GM19468 (cell line): ENCODE measurements at regions not wholly inside any gene's neighbourhood (a gene's known extent, or its start where the extent isn't known, plus 50 kb on each side); places are given as distances from the start of the nearest gene placed in this dataset.

Source experiments
- ATAC-seq: cut with Tn5 transposase; IDR thresholded peaks from one replicate; pipeline ENCODE4 v1.9.1; 2021; ENCODE audit warnings: mild to moderate bottlenecking, moderate library complexity, moderate number of reproducible peaks; ENCODE audit not compliant: unreplicated experiment; ENCODE audit errors: extremely low read depth

- no peak for ATAC-seq
Measured at GRCh38 chr6:6880745-6881437, 226.9 kb upstream of the RREB1 start.

DNA sequence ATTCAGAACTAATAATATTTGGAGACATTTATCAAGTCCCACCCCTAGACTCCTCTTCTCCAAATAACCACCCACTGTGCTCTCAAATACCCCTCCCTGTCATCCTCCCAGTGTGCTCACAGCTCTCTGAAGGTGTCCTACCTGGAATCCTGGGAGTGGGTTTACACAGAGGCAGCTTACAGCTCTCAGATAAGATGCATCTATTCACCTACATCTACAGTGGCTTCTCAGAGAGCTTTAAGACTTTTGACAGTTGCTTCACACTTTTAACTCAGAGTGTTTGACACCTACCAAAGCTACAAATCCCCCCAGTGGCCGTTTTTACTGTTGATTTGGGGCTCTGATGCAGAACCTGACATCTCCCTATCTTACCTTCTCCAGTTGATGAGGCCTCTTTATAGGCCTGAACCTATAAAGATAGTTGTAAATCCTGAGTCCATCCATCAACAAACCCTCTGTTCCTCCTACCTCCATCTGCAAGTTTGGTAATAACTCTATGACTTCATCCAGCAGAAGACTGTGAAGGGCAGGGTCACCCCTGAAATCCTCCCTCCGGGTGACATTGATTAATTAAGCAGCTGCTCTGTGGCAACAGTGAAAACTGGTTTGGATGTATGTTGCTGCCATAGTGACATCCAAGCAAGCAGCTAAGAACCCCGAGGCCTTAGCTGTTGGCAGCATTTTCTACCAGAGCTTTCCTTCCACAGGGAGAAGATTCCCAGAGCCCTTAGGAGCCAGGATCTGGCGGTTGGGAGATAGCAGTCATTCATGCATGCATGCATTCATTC, 226.1 kb upstream of the RREB1 start:
- no peak for ATAC-seq

- ATAC-seq, result no peak
Measured at GRCh38 chr6:6882592-6882991, 225.2 kb upstream of the RREB1 start.

DNA sequence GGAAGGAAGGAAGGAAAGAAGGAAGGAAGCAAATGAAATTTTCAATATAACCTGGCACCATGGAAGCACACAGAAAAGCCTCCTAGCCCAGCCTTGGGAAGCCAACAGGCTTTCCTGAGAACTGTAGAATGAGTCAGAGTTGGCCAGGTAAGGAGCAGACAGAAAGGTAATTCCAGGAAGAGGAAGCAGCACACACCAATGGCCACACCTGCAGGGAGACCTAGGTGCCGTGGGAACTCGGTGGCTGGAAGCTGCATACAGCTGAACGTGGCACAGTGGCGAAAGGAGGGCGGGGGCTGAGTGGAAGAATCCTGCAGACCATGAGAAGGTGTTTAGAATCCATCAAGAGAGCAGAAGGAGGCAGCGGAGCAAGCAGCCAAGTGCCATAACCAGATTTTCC, 224.8 kb upstream of the RREB1 start:
- no peak for ATAC-seq

DNA sequence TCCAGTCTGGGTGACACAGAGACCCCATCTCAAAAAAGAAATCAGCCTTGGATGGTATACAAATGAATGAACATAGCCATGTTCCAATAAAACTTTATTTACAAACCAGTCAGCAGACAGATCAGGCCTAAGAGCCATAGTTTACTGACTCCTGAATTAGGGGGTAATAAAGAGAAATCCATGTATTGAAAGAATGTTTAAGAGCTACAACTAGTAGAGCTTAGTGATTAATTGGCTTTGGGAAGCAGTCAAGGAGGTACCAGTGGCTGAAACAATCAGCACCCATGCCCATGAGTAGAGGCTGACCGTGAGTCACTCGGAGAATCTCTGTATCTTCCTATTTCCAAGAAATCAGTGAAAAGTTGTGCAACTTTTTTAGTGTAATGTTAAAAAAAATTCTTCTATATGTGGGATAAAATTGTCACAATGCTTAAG, 223.6 kb upstream of the RREB1 start:
- no peak for ATAC-seq

DNA sequence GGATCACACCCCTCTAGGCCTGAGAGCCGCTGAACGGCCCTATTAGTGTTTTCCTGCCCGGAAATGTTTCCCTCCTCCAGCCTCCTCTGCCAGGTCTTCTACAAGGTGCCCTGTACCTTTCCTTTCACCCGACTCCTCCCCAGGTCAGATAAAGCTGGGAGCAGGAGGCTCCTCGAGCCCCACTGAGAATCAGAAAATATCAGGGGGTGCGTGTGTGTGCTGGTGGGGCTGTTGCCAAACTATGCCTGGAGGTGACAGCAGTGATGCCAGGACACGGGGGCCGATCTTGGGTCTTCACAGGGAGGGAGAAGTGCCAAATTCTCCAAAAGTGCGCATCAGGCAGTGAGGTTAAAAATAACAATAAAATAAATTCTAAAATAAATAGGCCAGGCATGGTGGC, 222.8 kb upstream of the RREB1 start:
- ATAC-seq, result no peak

DNA sequence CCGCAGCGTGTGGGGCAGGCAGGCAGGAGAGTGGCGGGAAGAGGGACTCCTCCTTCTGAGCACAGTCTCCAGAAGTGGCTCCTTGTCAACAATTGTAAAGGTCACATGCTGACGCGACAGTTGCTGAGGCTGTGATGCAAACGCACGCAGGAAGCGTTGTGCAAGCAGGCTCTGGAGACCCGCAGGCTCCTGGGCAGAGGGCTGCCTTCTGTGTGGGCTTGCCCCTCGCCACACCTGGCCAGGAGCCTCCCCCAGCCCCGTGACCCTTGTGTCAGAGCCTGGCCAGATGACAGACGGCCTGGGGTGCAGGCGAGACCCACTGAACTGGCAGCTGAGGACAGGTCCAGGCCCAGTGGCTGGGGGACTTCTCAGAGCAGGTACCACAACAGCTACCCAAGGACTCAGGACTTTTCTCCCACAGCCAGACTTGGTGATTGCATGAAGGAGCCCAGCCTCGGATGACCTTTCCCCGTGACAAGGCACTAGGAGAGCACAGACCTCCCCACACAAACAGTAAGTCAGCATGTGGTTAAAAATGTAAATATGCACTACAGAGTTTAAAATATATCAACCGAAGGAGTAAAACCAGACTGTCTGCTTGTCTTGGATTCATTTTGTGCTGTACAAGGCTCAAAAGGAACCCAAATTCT, 222.1 kb upstream of the RREB1 start:
- ATAC-seq, result no peak

DNA sequence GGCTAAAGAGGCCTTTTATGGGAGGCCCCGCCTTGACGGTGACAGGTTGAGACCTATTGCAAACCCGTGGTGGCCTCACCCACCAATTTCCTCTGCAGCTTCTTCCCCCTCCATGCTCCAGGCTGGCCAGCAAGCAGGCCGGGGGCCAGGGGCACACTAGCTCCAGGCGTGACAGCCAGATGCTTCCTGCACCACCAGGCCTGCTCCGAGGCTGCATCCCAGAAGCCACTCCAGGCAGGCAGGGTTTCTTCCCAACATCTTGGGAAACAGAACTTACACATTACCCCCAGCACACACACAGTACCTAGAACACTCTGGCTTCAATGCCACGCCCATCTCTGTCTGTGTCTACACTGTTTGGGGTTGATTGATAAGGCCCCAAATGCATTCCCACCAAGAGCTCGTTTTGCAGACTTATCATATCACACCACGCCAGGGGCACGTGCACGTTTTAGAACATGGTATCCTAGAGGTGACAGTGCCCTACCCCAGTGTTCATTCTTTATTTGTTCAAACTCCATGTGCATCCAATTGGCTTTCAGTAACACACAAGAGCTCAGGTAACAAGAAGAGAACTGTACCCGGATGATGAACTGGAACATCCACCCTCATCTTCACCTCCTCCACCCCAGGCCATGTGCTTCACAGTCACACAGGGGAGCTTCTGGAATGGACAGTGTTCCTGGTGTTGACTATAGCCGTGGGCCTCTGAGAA, 221.4 kb upstream of the RREB1 start:
- ATAC-seq, result no peak

GRCh38 chr6:6886886-6887285, 220.9 kb upstream of the RREB1 start:
- ATAC-seq, result no peak

GRCh38 chr6:6889601-6890000, 218.2 kb upstream of the RREB1 start:
- ATAC-seq, result no peak

- no peak for ATAC-seq
Measured at GRCh38 chr6:6890400-6890858, 217.3 kb upstream of the RREB1 start.

DNA sequence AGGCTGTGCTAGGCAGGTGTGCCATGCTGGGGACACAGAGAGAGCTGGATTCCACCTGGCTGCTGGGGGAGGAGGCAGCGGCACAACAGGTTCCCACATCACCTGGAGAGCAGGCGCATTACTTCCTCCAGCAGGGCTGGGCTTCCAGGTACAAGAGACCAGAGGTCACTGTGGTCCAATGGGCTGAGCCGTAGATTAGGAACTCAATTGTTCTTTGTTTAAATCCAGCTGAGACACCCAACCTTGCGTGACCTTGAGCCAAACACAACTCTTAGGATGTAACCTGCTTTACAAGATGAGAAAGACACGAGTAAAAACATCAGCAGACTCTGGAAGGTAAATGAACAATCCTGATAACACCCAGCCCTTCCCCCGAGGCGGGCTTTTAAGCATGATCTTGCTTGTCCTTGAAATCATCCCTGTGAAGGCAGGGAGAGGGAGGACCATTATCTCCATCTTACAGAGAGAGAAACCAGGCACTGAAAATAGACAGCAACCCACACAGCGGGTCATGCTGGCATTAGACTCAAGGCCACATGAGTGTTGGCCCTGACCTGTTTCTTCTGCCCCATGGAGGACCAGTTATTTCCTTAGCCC, 216.5 kb upstream of the RREB1 start:
- ATAC-seq, result no peak

- ATAC-seq, result no peak
Measured at GRCh38 chr6:6891949-6892461, 215.8 kb upstream of the RREB1 start.

DNA sequence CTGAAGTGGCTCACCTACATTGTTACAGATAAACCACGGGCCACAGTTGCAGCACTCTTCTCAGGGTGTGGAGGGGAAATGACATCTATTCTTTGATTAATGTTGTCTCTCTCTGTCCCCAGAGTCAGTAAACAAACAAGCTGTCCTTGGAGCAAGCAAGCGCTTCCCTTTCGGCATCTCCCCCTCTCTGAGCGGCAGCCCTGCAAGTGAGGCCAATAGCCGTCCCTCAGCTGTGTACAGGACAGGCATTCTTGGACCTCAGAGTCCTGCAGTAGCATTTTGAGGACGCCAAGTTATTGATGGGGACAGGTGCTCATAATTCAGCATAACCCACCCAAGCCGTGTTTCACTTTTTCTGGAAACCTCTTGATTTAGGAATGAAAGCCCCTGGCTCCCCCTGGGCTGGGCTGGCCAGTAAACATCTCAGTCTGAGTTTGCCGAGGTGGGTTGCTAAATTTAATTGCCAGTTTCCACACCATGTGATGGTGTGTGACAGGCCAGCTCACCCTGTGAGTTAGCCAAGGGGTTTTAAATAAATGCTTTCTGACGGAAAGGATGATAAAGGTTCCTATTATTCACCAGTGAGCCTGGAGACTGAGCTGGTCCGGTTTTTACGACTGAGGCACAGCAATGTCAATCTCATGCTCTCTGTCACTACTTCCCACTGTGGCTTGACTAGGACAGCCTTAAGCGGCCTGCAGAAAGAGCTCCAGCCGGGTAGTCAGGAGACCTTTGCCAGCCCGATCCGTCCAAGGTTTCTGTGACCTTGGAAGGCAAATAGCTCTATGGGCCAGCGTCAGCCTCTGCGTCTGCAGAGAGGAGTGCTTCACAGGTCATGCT, 214.8 kb upstream of the RREB1 start:
- no peak for ATAC-seq

DNA sequence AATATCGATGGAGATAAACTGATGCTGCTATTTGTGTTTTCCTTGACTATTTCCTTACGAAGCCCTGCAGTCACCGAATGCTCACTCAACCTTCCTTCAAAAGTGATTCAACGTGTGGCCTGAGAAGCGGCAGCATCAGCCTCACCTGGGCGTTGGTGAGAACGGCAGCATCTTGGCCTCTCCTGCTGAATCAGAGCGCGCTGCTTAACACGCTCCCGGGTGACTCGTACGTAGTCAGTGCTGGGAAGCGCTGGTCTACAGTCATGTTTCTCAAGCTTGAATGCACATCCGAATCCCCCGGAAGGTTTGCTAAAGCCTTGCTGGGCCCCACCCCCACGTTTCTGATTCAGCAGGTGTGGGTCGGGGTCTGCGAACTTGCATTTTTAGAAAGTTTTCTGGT, 214.1 kb upstream of the RREB1 start:
- ATAC-seq, result no peak

DNA sequence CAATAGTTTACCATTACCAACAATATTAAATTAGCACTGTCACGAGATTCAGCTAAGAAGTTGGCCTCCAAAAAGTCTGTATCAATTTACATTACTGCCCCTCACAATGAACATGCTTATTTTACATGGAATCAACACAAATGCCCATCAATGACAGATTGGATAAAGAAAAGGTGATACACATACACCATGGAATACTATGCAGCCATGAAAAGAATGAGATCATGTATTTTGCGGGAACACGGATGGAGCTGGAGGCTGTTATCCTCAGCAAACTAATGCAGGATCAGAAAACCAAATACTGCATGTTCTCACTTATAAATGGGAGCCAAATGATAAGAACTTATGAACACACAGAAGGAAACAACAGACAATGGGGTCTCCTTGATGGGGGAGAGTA, 211.8 kb upstream of the RREB1 start:
- ATAC-seq, result no peak

DNA sequence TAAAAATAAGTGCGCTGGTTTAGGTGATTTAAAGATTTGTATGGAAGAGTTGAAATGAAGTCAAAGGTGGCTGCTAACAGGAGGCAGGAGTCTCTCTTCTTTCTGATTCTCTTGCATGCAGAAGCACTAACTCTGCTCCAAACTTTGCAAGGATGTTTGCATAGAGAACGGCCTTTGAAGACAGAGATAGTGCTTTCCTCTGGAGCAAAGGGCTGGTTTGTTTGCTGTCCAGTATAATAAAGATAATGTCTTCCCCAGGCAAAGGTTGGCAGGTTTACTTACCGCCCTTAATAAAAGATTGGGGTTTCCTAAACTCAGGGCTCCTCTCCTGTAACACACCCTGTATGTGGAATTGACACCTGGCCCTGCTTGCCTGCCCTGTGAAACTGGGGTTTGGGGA, 210.6 kb upstream of the RREB1 start:
- ATAC-seq, result no peak

DNA sequence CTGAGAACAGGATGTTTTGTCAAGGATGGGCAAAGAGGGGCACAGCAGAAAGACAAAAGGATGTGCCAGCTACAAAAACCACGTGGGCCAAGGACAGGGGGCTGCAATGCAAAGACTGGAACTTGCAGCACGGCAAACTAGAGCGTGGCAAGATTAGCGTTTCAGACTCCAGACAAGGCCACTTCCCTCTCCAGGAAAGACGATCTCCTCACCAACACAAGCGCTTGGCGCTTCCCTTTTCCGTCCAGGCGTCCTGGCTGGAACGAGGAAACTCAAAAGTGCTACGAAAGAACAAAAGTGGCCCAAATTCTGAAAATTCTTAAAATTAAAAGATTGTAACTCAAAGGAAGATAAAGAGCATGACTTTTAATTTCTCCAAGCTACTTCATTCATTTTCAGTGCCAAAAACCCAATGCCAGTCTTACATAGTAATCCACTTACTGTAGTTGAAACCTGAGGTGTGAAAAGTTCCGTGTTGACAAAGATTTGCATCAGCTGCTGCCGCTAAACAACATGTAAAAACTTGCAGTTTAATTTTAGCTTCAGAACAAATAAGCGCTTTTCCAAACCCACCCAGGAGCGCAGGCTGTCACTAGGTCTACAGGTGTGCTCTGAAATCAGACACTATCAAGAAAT, 207.1 kb upstream of the RREB1 start:
- no peak for ATAC-seq
